Fibroblast of skin of scalp (primary cell): ENCODE measurements at regions not wholly inside any gene's neighbourhood (a gene's known extent, or its start where the extent isn't known, plus 50 kb on each side); places are given as distances from the start of the nearest gene placed in this dataset.

Experiments used
- DNase-seq: peaks from one replicate; pipeline ENCODE4 v3.0.0-alpha.2; 2013

- no peak for DNase-seq
Measured at GRCh38 chr2:158006961-158007719, 94.5 kb upstream of the UPP2 start.

GRCh38 chr2:158004126-158004764, 97.4 kb upstream of the UPP2 start:
- peak; percentile 21 for DNase-seq

GRCh38 chr2:158002079-158002478, 99.6 kb upstream of the UPP2 start:
- DNase-seq, result no peak

- DNase-seq, result no peak
Measured at GRCh38 chr2:157996799-157997198, 104.9 kb upstream of the UPP2 start.

- DNase-seq, result no peak
Measured at GRCh38 chr2:157995117-157995516, 106.6 kb upstream of the UPP2 start.

- no peak for DNase-seq
Measured at GRCh38 chr2:157991932-157992331, 109.7 kb upstream of the UPP2 start.

- DNase-seq, result peak; percentile 6
Measured at GRCh38 chr2:157990173-157990572, 111.5 kb upstream of the UPP2 start.

- DNase-seq, result no peak
Measured at GRCh38 chr2:157989227-157989626, 112.4 kb upstream of the UPP2 start.

- no peak for DNase-seq
Measured at GRCh38 chr2:157986761-157987160, 110.6 kb upstream of the ACVR1 start.

- no peak for DNase-seq
Measured at GRCh38 chr2:157984866-157985265, 108.7 kb upstream of the ACVR1 start.

GRCh38 chr2:157980020-157980419, 103.9 kb upstream of the ACVR1 start:
- no peak for DNase-seq

GRCh38 chr2:157971702-157972101, 95.6 kb upstream of the ACVR1 start:
- no peak for DNase-seq

GRCh38 chr2:157967856-157968255, 91.7 kb upstream of the ACVR1 start:
- no peak for DNase-seq

- no peak for DNase-seq
Measured at GRCh38 chr2:157959249-157959648, 83.1 kb upstream of the ACVR1 start.

GRCh38 chr2:157957596-157957995, 81.5 kb upstream of the ACVR1 start:
- no peak for DNase-seq

- no peak for DNase-seq
Measured at GRCh38 chr2:157952558-157952957, 76.4 kb upstream of the ACVR1 start.

- no peak for DNase-seq
Measured at GRCh38 chr2:157948856-157949255, 72.7 kb upstream of the ACVR1 start.

- no peak for DNase-seq
Measured at GRCh38 chr2:157946919-157947557, 70.9 kb upstream of the ACVR1 start.

GRCh38 chr2:157940024-157940423, 63.9 kb upstream of the ACVR1 start:
- peak; percentile 3 for DNase-seq

GRCh38 chr2:157938556-157938955, 62.4 kb upstream of the ACVR1 start:
- no peak for DNase-seq

GRCh38 chr2:157936406-157936805, 60.3 kb upstream of the ACVR1 start:
- no peak for DNase-seq

GRCh38 chr2:157935378-157935906, 59.3 kb upstream of the ACVR1 start:
- no peak for DNase-seq

GRCh38 chr2:157934684-157935377, 58.7 kb upstream of the ACVR1 start:
- no peak for DNase-seq
